ENCODE measurements at regions not wholly inside any gene's neighbourhood (a gene's known extent, or its start where the extent isn't known, plus 50 kb on each side); places are given as distances from the start of the nearest gene placed in this dataset.

DNA sequence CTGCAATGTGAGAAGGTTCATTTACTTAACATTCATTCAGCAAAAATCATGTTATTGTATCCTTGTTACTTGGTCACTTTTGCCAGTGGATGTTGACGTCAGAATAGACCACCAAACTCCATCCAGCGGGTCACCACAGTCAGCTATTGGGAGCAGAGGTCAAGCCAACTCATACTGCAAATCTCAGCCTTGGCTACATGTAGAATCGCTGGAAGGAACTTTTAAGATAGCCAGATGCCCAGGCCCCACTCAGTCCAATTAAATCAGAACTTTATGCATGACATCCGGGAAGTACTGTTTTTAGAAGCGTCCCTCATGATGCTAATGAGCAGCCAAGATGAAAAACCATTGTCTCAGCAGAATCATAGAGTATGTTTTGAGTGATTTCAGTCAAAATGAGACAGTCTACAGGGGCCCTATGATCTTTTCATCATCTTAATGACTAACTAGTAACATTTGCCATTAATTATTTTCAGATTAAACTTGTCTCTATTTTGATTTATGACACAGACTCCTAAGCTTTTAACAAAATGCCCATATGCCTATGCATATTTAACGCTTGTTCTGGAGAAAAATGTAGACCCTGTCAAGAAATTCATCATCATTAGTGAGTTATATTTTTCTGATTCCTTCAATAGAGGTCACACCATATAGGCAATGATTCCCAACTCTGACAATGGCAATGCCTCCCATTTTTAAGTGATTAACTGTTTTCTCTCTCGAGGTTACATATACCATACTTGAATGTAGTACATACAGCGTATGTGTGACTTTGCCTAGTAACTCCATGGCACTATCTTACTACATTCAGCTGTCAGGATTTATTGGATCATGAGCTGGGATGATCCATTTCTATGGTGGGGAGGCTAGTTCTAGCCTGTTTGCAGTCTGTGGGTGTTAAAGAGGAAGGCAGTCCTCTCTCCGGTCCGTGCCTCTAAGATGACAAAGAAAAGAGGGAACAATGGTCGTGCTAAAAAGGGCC lies 63.7 kb upstream of the CCBE1 start:
- no peak for TF ChIP-seq CTCF (IDR thresholded peaks at IDR 0.05)
- no peaks in the 10 kb centered on the region for H3K27me3 ChIP-seq (ENCODE audit: control insufficient read depth in 1 of 2, insufficient read depth in 2 of 2, low read length in 2 of 2)
- ChIA-PET CTCF (no interaction called here), POLR2A (no interaction called here)
- H3K4me3 ChIP-seq (ENCODE audit: low read length), result no peak overlapping the region
- Mint-ChIP-seq H3K27ac (no peak overlapping the region), H3K4me3 (no peak overlapping the region), H3K9me3 (no peaks in the 10 kb centered on the region), H3K4me1 (ENCODE audit: low read depth) (no peaks in the 10 kb centered on the region), H3K36me3 (ENCODE audit: low read depth) (no peaks in the 10 kb centered on the region), H3K27me3 (peaks cover 10% of the 10 kb centered on the region)
- DNase-seq (no peak), ATAC-seq (ENCODE audit: poor library complexity) (no peak)
- H3K4me1 ChIP-seq (ENCODE audit: insufficient read depth, low read length), result no peaks in the 10 kb centered on the region
- H3K36me3 ChIP-seq (ENCODE audit: insufficient read depth, low read length), result no peaks in the 10 kb centered on the region
- no peaks in the 10 kb centered on the region for H3K9me3 ChIP-seq (ENCODE audit: control insufficient read depth in 1 of 2, insufficient read depth in 1 of 2, low read length in 2 of 2)
- no peak overlapping the region for H3K27ac ChIP-seq (ENCODE audit: low read depth in 1 of 2, low read length in 2 of 2)
- intact Hi-C loops (cut with DNase I, micrococcal nuclease), result no loop called here

DNA sequence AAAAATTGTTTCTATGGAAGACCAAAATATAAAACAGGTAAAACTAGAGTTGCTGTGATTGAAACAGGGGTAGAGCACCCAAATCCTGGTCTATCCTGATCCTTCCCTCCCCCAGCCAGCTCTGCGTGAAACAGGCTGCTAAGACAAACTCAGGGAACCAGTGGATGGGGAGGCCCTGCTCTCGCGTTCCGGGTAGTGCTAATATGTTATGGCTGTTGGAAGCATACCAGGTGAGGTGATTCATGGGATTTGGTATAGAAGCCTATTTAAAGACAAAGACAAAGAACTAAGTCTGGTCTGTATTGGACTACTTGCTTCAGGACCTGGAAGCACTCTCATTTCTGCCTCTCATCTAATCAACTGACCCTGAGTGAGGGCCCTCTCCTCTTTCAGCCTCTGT lies 63.0 kb upstream of the CCBE1 start:
- Mint-ChIP-seq H3K27me3 (peaks cover 10% of the 10 kb centered on the region), H3K4me1 (ENCODE audit: low read depth) (no peaks in the 10 kb centered on the region), H3K9me3 (no peaks in the 10 kb centered on the region), H3K36me3 (ENCODE audit: low read depth) (no peaks in the 10 kb centered on the region), H3K4me3 (no peak overlapping the region), H3K27ac (no peak overlapping the region)
- DNase-seq, result no peak
- Histone ChIP-seq H3K9me3 (ENCODE audit: control insufficient read depth in 1 of 2, insufficient read depth in 1 of 2, low read length in 2 of 2) (no peaks in the 10 kb centered on the region), H3K4me3 (ENCODE audit: low read length) (no peak overlapping the region), H3K36me3 (ENCODE audit: insufficient read depth, low read length) (no peaks in the 10 kb centered on the region), H3K4me1 (ENCODE audit: insufficient read depth, low read length) (no peaks in the 10 kb centered on the region), H3K27me3 (ENCODE audit: control insufficient read depth in 1 of 2, insufficient read depth in 2 of 2, low read length in 2 of 2) (no peaks in the 10 kb centered on the region), H3K27ac (ENCODE audit: low read depth in 1 of 2, low read length in 2 of 2) (no peak overlapping the region)
- ChIA-PET CTCF (no interaction called here), POLR2A (no interaction called here)
- no peak for TF ChIP-seq CTCF (IDR thresholded peaks at IDR 0.05)
- ATAC-seq (ENCODE audit: poor library complexity), result no peak
- intact Hi-C loops (cut with DNase I, micrococcal nuclease), result no loop called here

DNA sequence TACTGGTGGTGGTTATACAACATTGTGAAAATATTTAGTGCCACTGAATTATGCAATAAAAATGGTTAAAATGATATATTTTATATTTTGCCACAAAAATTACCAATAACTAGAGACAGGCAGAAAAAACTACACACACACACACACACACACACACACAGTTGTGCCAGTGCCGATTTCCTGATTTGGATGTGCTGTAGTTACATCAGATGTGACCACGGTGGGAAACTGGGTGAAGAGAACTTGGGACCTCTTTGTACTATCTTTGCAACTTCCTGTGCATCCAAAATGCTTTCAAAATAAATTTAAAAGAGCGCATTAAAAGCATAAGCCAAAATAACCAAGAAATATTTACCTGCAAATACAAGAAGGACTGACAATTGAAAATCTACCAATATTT lies 61.6 kb upstream of the CCBE1 start:
- H3K4me3 Mint-ChIP-seq, result no peak overlapping the region

More for the DNA sequence above, 61.6 kb upstream of the CCBE1 start:
- TF ChIP-seq CTCF (IDR thresholded peaks at IDR 0.05), result no peak
- ChIA-PET POLR2A (no interaction called here), CTCF (interaction anchor here (0.6 kb wide), 1 partner anchor 14 kb away, joined by 4 read pairs; no protein-coding TSS in a partner anchor)
- H3K27ac Mint-ChIP-seq, result no peak overlapping the region
- H3K4me1 Mint-ChIP-seq (ENCODE audit: low read depth), result no peaks in the 10 kb centered on the region
- no peaks in the 10 kb centered on the region for H3K36me3 ChIP-seq (ENCODE audit: insufficient read depth, low read length)
- intact Hi-C loops (cut with DNase I, micrococcal nuclease), result no loop called here
- no peak overlapping the region for H3K4me3 ChIP-seq (ENCODE audit: low read length)
- H3K9me3 ChIP-seq (ENCODE audit: control insufficient read depth in 1 of 2, insufficient read depth in 1 of 2, low read length in 2 of 2), result no peaks in the 10 kb centered on the region
- no peak for DNase-seq
- H3K4me1 ChIP-seq (ENCODE audit: insufficient read depth, low read length), result no peaks in the 10 kb centered on the region
- H3K36me3 Mint-ChIP-seq (ENCODE audit: low read depth), result no peaks in the 10 kb centered on the region
- H3K27ac ChIP-seq (ENCODE audit: low read depth in 1 of 2, low read length in 2 of 2), result no peak overlapping the region
- H3K27me3 Mint-ChIP-seq, result peaks cover 10% of the 10 kb centered on the region
- H3K27me3 ChIP-seq (ENCODE audit: control insufficient read depth in 1 of 2, insufficient read depth in 2 of 2, low read length in 2 of 2), result no peaks in the 10 kb centered on the region
- H3K9me3 Mint-ChIP-seq, result no peaks in the 10 kb centered on the region
- ATAC-seq (ENCODE audit: poor library complexity), result no peak

Data from CD4-positive, alpha-beta T cell (primary cell).